ENCODE measurements at regions not wholly inside any gene's neighbourhood (a gene's known extent, or its start where the extent isn't known, plus 50 kb on each side); places are given as distances from the start of the nearest gene placed in this dataset.

GRCh38 chr12:96098631-96099030 is 63.2 kb upstream of the LTA4H start:
- TF ChIP-seq CTCF (conservative IDR thresholded peaks at IDR 0.05 in 1 of 2, IDR thresholded peaks at IDR 0.05 in 1 of 2; ENCODE audit: low read depth in 1 of 2, low read length in 2 of 2) (no peak), EZH2 (IDR thresholded peaks at IDR 0.05; ENCODE audit: low read length, missing control alignments) (no peak)
